ENCODE measurements at regions not wholly inside any gene's neighbourhood (a gene's known extent, or its start where the extent isn't known, plus 50 kb on each side); places are given as distances from the start of the nearest gene placed in this dataset.
"Not testable (repeated sequence)": the region's sequence is repeated elsewhere in the genome, so short reads cannot be mapped to it uniquely, and the experiment has no call there.

DNA sequence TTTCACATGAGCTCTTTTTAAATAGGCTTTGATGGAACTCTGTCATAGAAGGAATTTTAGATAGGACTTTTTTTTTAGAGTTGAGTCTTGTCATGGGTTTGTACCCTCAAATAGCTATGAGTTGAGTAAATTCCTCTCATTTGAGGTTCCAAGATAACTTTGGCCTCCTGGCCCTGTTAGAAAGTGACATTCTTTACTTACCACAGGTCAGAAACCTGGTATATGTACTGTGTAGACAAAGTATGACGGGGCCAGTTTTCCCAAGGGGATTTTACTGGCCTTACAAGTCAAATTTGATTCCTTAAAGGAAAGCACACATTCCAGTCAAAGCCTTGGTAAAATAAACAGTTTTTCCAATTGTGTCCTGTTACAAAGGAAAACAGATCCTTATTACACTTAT is 729.3 kb upstream of the LUZP2 start:
- no peak for DNase-seq

DNA sequence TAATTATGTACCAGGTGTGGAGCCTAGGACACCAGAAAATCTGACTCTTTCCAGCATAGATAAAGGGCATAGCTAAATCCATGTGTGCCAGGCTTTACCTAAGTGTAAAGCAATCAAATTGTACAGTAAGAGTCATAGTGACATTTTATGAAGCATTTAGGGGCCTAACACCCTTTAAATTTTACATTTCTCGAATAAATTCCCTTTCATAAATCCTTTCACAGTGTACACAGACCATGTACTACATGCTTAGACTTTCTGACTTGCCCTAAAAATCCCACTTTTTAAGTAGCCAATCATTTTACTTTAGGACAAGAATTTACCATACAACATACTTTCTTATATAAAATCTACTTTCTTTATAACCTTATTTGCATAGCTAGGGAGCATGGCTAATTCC is 727.6 kb upstream of the LUZP2 start:
- no peak for DNase-seq

DNA sequence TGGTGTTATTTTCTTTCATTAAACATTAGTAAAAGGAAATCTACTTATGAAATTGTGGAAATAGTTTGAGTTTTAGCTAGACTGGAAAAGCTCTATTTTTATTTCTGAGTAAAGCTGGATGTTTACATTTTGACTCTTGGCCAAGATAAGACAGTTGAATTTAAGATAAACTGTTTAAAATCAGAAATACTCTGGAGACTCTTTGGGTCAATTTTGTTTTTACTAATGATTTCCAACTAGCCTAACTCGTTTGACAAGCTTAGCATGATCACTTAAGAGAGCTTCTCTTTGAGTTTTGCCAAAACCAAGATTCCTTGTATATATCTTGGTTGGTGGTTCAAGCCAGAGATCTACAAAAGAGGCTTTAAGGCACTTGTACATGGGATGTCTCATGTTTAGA is 724.8 kb upstream of the LUZP2 start:
- no peak for DNase-seq

DNA sequence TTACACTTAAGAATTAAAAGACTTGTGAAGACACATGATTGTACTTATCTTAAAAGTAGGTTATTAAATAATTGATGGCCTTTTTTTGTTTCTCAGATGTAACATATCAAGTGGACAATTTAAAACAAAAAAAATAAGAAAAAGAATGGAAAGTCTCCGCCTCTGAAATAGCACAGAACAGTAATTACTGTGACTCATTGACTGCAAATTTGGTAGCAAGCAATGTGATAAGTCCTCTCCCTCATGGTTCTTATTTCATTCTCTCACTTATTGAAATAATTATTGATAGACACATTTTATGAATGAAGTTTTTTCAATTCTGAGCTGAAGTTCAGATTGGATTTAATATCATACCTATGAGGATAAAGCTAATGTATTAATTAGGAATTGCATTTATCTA is 717.9 kb upstream of the LUZP2 start:
- DNase-seq = peak; percentile 61

DNA sequence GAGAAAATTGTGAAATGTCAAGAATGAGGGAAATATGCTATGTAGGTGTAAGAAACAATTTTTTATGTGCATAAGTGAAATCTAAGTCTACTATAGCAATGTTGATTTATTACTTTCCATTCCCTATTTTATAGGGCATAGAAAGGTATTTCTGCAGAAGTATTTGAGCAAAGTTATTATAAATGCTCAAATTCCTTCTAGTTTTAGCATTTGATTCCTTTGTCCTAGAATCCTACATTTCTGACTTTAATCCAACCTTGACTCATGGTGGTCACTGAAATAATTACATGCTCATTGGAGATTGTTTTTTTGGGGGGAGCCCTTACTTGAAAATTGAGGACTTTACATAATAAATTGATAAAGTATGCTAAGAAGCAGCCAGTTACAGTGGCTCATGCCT is 716.6 kb upstream of the LUZP2 start:
- DNase-seq = no peak

DNA sequence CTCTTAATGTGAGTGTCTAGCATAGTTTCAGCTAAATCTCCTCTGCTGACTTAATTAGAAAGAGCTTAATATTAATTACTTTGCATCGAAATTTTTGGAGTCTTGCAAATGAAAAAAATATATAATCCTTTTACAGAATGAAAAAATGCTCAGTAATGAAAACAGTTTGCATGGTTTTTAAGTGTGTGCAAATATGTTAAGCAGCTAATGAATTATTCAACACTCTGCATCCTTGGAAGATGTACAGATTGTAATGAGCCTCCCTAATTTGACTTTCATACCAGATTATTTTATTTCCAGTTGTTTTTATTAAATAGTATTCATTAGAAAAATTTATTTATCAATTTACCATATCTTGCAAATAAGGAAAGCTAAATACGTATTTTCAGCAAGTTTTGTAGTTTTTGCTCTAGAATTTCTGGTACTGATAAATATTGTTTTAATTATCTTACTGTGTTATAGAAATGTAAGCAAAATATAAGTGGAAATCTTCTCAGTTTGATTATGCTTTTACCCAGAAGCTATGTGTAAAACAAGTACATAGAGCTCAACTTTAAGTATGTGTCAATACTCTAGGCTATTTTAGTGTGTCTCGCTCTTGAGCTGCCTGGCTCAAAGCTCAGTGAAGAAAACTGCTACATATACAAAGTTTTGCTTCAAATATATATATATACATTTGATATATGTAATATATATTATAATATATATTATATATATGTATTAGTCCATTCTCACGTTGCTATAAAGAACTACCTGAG is 714.9 kb upstream of the LUZP2 start:
- no peak for DNase-seq

DNA sequence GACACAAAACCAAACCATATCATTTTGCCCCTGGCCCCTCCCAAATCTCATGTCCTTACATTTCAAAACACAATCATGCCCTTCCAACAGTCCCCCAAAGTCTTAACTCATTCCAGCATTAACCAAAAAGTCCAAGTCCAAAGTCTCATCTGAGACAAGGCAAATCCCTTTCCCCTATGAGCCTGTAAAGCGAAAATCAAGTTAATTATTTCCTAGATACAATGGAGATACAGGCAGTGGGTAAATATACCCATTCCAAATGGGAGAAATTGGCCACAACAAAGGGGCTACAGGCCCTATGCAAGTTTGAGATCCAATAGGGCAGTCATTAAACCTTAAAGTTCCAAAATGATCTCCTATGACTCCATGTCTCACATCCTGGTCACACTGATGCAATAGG is 709.9 kb upstream of the LUZP2 start:
- DNase-seq = not testable (repeated sequence)

DNA sequence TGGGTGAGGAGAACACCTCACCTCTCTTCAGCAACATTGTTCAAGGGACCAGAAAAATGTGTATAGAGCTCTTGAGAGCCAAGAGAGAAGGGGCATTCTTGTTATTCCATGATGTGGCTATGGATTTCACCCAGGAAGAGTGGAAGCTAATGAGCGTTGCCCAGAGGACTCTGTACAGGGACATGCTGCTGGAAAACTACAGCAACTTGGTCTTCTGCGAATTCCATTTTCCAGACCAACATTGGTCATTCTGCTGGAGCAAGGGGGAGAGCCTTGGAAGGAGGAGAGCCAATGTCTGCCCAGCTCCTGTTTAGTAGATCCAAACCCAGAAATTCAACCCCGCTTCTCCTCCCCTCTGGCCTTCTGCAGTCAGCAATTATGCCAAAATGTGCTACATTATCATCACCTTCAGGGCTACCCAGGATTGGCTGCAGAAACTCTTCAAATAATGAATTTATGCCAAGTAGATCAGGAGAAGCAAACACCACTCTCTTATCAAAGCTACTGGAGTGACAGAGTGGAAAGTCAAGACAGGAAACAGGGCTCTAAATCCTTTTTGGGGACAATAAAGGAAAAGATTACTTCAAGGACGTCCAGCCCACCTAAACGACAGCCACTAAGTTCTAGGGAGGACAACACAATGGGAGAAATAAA is 707.5 kb upstream of the LUZP2 start:
- no peak for DNase-seq

DNA sequence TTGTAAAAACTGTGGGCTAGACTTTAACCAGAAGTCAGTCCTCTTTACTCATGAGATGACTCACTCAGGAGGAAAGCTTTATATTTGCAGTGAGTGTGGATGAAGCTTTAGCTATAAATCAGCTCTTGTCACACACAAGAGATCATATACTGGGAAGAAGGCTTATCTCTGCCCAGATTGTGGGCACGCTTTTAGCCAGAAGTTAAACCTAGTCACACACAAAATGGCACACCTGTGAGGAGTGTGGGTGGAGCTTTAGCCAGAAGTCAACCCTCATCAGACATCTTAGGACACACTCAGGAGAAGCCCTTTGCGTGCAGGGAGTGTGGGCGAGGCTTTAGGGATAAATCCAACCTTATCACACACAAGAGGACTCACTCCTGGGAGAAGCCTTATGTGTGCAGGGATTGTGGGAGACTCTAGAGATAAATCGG is 706.9 kb upstream of the LUZP2 start:
- peak; percentile 51 for DNase-seq

DNA sequence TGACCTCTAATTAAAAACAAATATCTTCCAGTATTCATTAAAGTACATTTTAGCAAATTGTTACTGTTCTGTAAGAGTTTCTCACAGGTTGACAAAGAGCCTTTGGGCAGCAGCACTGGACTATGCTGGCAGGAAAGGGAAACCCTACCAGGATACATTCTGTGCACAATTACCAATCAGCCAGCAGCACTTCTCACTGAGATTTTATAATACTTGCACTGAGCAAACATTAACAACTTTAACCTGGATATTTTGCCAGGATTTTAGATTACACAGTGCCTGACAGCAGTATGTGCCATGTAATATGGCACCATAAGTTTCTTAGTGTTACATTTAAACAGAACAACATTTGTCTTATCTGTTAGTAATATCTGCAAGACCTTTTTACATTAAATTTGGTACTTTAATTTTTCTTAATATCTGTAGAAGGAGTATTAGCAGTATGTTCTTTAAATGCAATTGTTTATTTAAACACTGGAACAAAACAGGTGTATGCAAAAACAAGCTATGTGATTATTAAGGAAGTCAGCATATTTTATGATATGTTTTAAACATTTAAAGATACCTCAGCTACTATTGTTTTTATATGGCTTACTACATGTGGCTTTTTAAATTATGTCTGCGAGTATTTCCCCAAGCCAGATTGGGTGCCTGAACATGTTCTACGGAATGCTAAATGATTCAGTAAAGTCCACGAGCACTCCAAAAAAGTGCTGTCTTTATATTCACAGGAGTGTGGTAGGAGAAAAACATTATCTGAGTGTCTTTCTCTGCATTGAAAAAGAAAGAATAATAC is 699.0 kb upstream of the LUZP2 start:
- no peak for DNase-seq

DNA sequence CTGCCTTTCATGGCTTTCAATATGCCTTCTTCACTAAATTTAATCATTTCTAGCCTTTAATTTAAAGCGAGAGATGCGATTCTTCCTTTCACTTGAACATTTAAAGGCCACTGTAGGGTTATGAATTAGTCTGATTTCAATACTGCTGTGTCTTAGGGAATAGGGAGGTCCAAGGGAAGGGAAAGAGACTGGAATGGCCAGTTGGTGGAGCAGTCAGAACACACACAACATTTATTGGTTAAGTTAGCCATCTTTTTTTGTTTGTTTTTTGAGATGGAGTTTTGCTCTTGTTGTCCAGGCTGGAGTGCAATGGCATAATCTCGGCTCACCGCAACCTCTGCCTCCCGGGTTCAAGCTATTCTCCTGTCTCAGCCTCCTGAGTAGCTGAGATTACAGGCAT is 662.5 kb upstream of the LUZP2 start:
- DNase-seq = peak; percentile 15

DNA sequence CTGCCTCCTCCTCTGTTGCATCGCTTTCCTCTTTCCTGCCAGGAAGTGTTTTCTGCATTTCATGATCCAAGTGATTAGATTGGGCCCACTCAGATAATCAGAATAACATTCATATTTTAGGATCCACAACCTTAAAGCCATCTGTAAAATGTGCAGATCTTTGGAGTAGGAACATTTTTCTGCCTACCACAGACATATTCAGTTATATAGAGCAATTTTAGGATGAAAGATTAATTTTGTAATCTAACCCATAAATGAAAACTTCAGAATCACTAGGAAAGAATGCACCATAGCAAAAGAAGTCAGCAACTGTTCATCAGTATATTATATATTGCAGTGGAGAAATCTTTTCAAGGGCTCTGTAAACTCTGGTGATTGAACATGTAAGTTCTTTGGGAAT is 659.9 kb upstream of the LUZP2 start:
- DNase-seq = peak; percentile 36

DNA sequence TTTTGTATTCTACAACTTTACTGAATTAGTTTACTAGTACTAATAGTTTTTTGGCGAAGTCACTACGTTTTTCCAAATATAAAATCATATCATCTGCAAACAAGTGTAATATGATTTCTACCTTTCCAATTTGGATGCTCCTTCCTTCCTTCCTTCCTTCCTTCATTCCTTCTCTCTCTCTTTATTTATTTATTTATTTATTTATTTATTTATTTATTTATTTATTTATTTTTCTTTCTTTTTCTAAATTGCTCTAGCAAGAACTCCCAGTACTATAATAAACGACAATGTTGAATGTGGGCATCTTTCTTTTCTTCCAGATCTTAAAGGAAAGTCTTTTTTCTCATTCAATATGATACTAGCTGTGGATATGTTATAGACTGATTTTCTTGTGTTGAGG is 656.0 kb upstream of the LUZP2 start:
- DNase-seq = no peak

DNA sequence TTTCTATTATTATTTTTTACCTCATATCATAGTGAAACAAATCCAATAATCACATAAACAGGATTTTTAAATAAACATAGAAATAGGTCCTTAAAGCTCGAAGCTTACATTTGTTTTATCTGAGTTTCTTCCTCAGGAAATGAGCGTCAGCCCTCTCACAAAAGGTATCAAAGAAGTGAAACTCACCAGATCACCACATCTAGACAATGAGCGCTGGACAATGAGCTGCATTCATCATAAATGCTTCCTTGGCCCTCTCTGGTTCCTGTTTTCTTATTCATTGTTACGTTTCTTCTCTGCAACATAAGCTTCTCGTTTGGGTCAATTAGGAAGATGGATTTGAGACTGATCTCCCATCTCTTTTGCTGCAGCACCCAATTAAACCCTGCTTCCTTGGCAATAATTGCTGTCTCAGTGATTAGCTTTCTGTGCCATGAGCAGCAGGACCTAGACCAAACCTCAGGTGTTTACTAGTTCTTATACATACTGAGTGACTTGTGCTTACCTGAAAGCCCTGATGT is 649.9 kb upstream of the LUZP2 start:
- no peak for DNase-seq

DNA sequence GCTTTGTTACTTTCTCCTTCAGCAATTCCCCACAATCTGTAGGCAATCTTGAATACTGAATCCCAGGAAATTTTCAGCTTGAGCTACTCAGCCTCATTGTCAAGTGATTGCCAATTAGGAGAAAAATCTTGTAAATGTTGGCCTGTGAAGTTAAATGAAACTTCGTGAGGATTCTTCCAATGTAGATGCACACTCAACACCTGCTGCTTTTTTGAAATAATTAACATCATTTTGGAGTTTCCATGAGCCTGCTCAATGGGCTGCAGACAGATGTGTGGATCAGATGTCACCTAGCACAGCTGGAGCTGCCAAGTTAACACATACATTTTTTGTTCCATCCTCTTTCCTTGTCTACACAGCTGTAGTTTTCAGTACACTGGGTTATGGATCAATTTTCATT is 645.6 kb upstream of the LUZP2 start:
- no peak for DNase-seq

DNA sequence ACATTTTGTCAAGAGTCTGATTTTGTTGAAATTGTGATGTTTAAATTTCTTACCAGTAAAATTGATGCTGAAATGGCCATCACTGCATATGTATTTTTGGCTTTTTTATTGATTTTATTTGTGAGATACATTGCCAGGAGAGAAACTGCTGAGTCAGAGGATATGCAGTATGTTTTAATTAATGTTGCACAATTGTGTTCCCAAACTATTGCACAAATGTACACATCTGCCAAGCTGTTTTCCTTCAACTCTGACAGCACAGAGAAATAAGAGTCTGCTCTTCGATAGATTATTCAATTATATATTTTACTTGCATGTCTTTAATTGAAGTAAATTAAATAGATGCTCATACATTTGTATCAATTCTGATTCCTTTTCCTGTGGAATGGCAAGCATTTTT is 640.2 kb upstream of the LUZP2 start:
- peak; percentile 62 for DNase-seq

DNA sequence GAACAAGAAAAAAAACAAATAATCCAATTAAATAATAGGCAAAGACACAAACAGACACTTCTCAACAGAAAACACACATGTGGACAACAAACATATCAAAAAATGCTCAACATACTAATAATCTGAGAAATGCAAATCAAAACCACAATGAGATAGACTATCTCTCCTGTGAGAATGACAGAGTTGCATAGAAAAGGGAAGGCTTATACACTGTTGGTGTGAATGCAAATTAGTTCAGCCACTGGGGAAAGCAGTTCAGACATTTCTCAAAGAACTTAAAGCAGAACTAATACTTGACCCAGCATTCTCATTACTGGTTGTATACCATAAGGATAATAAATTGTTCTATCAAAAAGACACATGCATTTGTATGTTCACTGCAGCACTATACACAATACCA is 637.8 kb upstream of the LUZP2 start:
- DNase-seq = no peak

DNA sequence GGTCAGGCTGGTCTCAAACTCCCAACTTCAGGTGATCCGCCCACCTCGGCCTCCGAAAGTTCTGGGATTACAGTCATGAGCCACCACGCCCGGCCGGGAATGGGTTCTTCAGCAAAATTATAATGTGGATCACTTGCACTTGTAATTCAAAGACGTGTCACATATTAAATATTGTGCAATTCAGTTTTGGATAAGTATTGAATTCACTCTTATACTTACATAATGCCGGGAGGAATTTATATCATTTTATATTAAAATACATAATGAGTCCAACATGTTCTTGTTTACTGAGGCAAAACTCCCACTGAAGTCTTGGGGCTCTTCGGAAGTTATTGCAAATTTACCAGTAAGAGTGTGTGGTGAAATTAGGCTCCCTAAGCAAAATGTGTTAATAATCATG is 635.2 kb upstream of the LUZP2 start:
- no peak for DNase-seq

DNA sequence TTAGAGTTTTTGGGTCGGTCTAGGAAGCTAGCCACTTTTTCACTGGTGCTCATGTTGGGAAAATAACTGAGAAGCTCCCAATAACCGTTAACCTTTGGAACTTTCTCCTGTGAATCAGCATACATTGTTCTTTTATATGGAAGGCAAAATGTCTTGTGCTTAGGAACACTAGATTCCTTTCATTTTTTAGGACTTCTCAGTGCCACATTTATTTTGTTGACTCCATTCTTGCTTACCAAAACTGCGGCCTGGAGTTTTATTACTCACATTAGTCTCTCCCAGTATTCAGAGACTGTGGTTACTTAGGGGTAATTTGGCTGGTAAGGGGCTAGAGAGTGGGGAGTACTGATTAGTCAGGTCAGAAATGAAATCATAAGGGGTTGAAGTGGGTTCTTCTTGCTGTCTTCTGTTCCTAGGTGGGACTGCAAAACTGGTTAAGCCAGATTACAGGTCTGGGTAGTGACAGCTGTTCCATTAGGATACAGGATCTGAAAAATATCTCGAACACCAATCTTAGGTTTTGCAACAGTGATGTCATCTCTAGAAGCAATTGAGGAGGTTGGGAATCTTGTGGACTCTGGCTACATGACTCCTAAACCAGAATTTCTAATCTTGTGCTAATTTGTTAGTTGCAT is 631.4 kb upstream of the LUZP2 start:
- DNase-seq = no peak

DNA sequence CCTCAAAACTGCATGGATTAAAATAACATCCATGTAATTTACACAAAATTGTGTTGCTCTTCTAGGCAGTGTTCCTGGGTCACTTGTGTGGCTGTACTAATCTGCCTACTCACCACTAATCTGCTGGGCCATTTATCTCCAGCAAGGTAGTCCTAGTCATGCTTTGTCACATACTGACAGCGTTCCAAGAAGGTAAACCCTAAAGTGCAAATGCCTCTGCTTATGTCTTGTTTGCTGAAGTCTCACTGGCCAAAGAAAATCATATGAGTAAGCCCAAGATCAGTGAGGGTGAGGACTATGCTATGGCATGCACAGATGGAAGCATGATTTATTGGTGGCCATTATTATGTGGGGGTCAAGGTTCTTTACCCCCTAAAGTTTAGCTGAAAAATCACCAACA is 630.2 kb upstream of the LUZP2 start:
- DNase-seq = no peak

DNA sequence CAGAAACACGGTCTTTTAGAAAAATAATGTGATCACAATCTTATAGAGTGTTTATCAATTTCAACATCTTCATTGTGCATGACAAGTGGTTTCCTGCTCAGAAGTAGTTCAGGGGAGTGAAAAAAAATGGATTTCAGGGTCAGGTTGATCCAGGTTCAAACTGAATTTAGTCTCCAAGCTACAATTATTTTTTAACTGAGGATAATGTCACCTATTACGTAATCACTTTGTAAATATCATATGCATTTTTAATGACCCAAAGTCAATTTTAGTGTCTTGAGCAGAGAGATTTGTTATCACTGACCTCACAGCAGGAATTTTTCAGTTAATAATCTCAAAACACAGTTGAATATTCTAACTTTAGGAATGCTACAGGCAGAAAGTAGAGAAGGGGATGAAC is 627.2 kb upstream of the LUZP2 start:
- no peak for DNase-seq

DNA sequence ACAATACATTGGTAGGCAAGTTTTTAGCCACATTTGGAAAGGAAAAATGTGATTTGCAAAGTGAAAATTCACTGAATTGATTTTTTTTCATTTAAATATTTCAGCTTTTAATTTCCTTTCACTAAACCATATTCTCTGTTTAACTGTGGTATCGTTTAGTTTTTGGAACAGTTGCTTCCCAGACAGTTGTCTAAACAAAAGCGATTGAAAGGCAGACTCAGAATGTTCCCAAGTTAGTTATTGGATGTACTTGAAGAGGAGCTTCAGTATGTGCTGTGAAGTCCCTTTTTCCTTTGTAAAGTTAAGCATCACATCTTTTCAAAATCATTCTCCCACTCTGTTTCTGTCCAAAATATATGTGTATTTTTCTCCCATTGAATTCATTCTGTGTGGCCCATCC is 623.4 kb upstream of the LUZP2 start:
- no peak for DNase-seq
